HepG2 (cell line): ENCODE measurements at regions not wholly inside any gene's neighbourhood (a gene's known extent, or its start where the extent isn't known, plus 50 kb on each side); places are given as distances from the start of the nearest gene placed in this dataset.

Experiments
- KDM4B ChIP-seq: sonication (generic); formaldehyde crosslinking; IDR thresholded peaks from 2 replicates; pipeline ENCODE4 v1.4.0; 2020; ENCODE audit warnings: missing genetic modification reagents
- TAF1 ChIP-seq: sonication (generic); formaldehyde crosslinking; IDR thresholded peaks from 2 replicates; pipeline ENCODE4 v1.4.0; 2020; ENCODE audit warnings: missing genetic modification reagents
- ZNF740 ChIP-seq: sonication (generic); formaldehyde crosslinking; IDR thresholded peaks from 2 replicates; pipeline ENCODE4 v1.4.0; 2020; ENCODE audit warnings: missing genetic modification reagents

GRCh38 chr4:27215220-27215826, 354.7 kb downstream of the STIM2 start:
- no peak for TF ChIP-seq TAF1
- TF ChIP-seq KDM4B (CRISPR knock-in tag) = no peak
- no peak for TF ChIP-seq ZNF740 (CRISPR knock-in tag)
